Omental fat pad (tissue), 3 donors: ENCODE measurements at regions not wholly inside any gene's neighbourhood (a gene's known extent, or its start where the extent isn't known, plus 50 kb on each side); places are given as distances from the start of the nearest gene placed in this dataset.

Source experiments
- ATAC-seq: fragments of 150-250 bp; one replicate; pipeline ENCODE4 v1.9.1; 2016; ENCODE audit warnings: mild to moderate bottlenecking, moderate library complexity; ENCODE audit not compliant: low FRiP score
- DNase-seq: peaks from one replicate; pipeline ENCODE4 v3.0.0-alpha.2; 2019; ENCODE audit warnings: low spot score
- CTCF ChIP-seq, 3 donors: fragments of 450-650 bp; IDR thresholded peaks; one replicate each; pipeline ENCODE4 v1.5.1; 2016 to 2017; ENCODE audit warnings: antibody characterized with exemption in 3 of 3, mild to moderate bottlenecking in 3 of 3, moderate library complexity in 2 of 3

- DNase-seq: no peak
- no peak for TF ChIP-seq CTCF (IDR thresholded peaks at IDR 0.05)
- no peak for ATAC-seq
Measured at GRCh38 chr7:142698429-142698828, 50.8 kb upstream of the PRSS1 start.

GRCh38 chr7:142697270-142697669 lies 52.0 kb upstream of the PRSS1 start:
- no peak for TF ChIP-seq CTCF (IDR thresholded peaks at IDR 0.05)
- ATAC-seq (no peak), DNase-seq (no peak)

- no peak for TF ChIP-seq CTCF (IDR thresholded peaks at IDR 0.05)
- DNase-seq (no peak), ATAC-seq (no peak)
Measured at GRCh38 chr7:142696456-142697179, 52.7 kb upstream of the PRSS1 start.

GRCh38 chr7:142693911-142694310 lies 55.4 kb upstream of the PRSS1 start:
- ATAC-seq (no peak), DNase-seq (no peak)
- TF ChIP-seq CTCF (IDR thresholded peaks at IDR 0.05): no peak

GRCh38 chr7:142690554-142691182 lies 58.6 kb upstream of the PRSS1 start:
- ATAC-seq: no peak
- DNase-seq: no peak
- TF ChIP-seq CTCF (IDR thresholded peaks at IDR 0.05): no peak

GRCh38 chr7:142689439-142690120 lies 59.7 kb upstream of the PRSS1 start:
- no peak for ATAC-seq
- TF ChIP-seq CTCF (IDR thresholded peaks at IDR 0.05): no peak
- DNase-seq: no peak
